ENCODE measurements at regions not wholly inside any gene's neighbourhood (a gene's known extent, or its start where the extent isn't known, plus 50 kb on each side); places are given as distances from the start of the nearest gene placed in this dataset.

- peak; percentile 30 for DNase-seq
- H3K36me3 ChIP-seq, result peaks cover 0 to 6% (median 0%) of the 10 kb centered on the region in 6 donors
- H3K9me3 ChIP-seq, result no peaks in the 10 kb centered on the region
- no peaks in the 10 kb centered on the region for H3K4me1 ChIP-seq
- WGBS, 5 donors, result 70 to 92% (median 88%) methylated on average over 17 of the region's 17 CpGs
- H3K27ac ChIP-seq, result no peak overlapping the region
- no peaks in the 10 kb centered on the region for H3K27me3 ChIP-seq (replicated peaks in 1 of 7)
- H3K4me3 ChIP-seq, result no peak overlapping the region
- TF ChIP-seq POLR2A (IDR thresholded peaks at IDR 0.05), result no peak
- no peak for TF ChIP-seq POLR2AphosphoS5 (IDR thresholded peaks at IDR 0.05)
- intact Hi-C loops (cut with DNase I; ENCODE audit: low total_unique reads), result no loop called here
These were observed 291.0 kb downstream of the BRD1 start for GRCh38 chr22:49536571-49537131.

- H3K4me3 ChIP-seq, result no peak overlapping the region
- peaks cover 0 to 9% (median 0%) of the 10 kb centered on the region in 6 donors for H3K36me3 ChIP-seq
- TF ChIP-seq POLR2A (IDR thresholded peaks at IDR 0.05) (no peak), POLR2AphosphoS5 (IDR thresholded peaks at IDR 0.05) (no peak), CTCF (IDR thresholded peaks at IDR 0.05 in 8 of 11, conservative IDR thresholded peaks at IDR 0.05 in 3 of 11) (no peak)
- 86 to 91% (median 89%) methylated on average over 15 to 16 of the region's 16 CpGs for WGBS, 5 donors
- no peaks in the 10 kb centered on the region for H3K27me3 ChIP-seq (replicated peaks in 1 of 7)
- H3K27ac ChIP-seq, result no peak overlapping the region
- peak; percentile 54 for DNase-seq
- H3K4me1 ChIP-seq, result no peaks in the 10 kb centered on the region
- no peaks in the 10 kb centered on the region for H3K9me3 ChIP-seq
- intact Hi-C loops (cut with DNase I; ENCODE audit: low total_unique reads), result no loop called here
These were observed 292.0 kb downstream of the BRD1 start for GRCh38 chr22:49535527-49536125.

DNA sequence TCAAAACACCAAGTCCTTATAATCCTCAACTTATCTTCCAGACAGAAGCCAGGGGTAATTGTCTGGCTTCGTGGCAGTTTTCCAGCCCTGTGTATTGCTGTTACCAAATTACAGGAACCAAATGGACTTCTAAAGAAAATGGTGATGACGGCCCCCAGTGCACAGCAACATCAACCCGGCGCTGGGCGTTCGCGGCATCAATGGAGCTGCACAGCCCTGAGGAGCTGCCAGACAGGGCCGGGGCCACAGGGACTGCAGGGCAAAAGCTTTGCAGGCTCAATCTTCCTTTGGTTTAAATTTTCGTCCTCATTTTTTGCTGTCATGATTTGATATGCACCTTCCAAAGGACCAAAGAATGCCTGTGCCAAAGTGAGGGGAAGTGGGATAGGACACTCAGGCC, 292.5 kb downstream of the BRD1 start:
- no peaks in the 10 kb centered on the region for H3K27me3 ChIP-seq (replicated peaks in 1 of 7)
- no peak overlapping the region for H3K27ac ChIP-seq
- intact Hi-C loops (cut with DNase I; ENCODE audit: low total_unique reads), result no loop called here
- H3K4me1 ChIP-seq, result no peaks in the 10 kb centered on the region
- DNase-seq, result peak; percentile 37
- TF ChIP-seq CTCF (IDR thresholded peaks at IDR 0.05 in 8 of 11, conservative IDR thresholded peaks at IDR 0.05 in 3 of 11), result no peak
- TF ChIP-seq POLR2AphosphoS5 (IDR thresholded peaks at IDR 0.05), result no peak
- TF ChIP-seq POLR2A (IDR thresholded peaks at IDR 0.05), result no peak
- H3K9me3 ChIP-seq, result no peaks in the 10 kb centered on the region
- H3K36me3 ChIP-seq, result peaks cover 0 to 9% (median 0%) of the 10 kb centered on the region in 6 donors
- 92 to 96% (median 93%) methylated on average over 9 of the region's 9 CpGs for WGBS, 5 donors
- H3K4me3 ChIP-seq, result no peak overlapping the region

- TF ChIP-seq POLR2A (IDR thresholded peaks at IDR 0.05), result no peak
- Histone ChIP-seq H3K27ac (no peak overlapping the region), H3K36me3 (peaks cover 0 to 9% (median 0%) of the 10 kb centered on the region in 6 donors), H3K9me3 (no peaks in the 10 kb centered on the region), H3K4me1 (no peaks in the 10 kb centered on the region), H3K4me3 (no peak overlapping the region), H3K27me3 (replicated peaks in 1 of 7) (no peaks in the 10 kb centered on the region)
- peak; percentile 57 for DNase-seq
- intact Hi-C loops (cut with DNase I; ENCODE audit: low total_unique reads), result no loop called here
- 83 to 91% (median 88%) methylated on average over 16 of the region's 16 CpGs for WGBS, 5 donors
These were observed 293.3 kb downstream of the BRD1 start for GRCh38 chr22:49534386-49534785.

DNA sequence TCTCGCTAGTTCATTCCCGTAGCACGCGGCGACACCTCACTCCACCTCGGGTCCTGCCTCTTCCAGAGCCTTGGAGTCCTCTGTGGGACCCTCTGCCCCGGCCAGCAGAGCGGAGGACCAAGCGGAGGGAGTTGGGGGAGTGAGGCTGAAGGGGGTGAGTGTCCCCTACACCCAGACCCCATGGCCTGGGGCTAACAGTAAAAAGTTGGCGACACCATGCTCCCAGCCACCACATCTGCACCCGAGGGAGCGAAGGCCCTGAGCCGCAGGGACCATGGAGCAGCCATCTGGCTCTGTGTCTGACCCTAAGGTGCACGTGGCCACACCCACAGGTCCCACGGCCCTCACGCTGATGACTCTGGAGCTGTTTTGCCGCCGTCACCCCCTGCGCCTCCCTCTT, 293.8 kb downstream of the BRD1 start:
- 93 to 95% (median 94%) methylated on average over 18 to 19 of the region's 19 CpGs for WGBS, 5 donors
- Histone ChIP-seq H3K9me3 (no peaks in the 10 kb centered on the region), H3K27me3 (replicated peaks in 1 of 7) (no peaks in the 10 kb centered on the region), H3K4me1 (no peaks in the 10 kb centered on the region), H3K27ac (no peak overlapping the region), H3K36me3 (peaks cover 0 to 9% (median 0%) of the 10 kb centered on the region in 6 donors), H3K4me3 (no peak overlapping the region)
- peak; percentile 54 for DNase-seq
- intact Hi-C loops (cut with DNase I; ENCODE audit: low total_unique reads), result no loop called here
- TF ChIP-seq POLR2AphosphoS5 (IDR thresholded peaks at IDR 0.05) (no peak), CTCF (IDR thresholded peaks at IDR 0.05 in 8 of 11, conservative IDR thresholded peaks at IDR 0.05 in 3 of 11) (no peak), POLR2A (IDR thresholded peaks at IDR 0.05) (no peak)

Measured in spleen (tissue), 11 donors.